ENCODE measurements at regions not wholly inside any gene's neighbourhood (a gene's known extent, or its start where the extent isn't known, plus 50 kb on each side); places are given as distances from the start of the nearest gene placed in this dataset.

GRCh38 chr18:30545393-30545792 is 497.1 kb downstream of the DSC3 start:
- Histone ChIP-seq H3K4me3 (no peak overlapping the region), H3K4me2 (no peak overlapping the region), H4K20me1 (ENCODE audit: low read depth) (no peaks in the 10 kb centered on the region), H3K79me2 (ENCODE audit: low read depth) (no peaks in the 10 kb centered on the region), H3K27ac (no peak overlapping the region), H3K9me3 (ENCODE audit: low read depth) (no peaks in the 10 kb centered on the region), H3K4me1 (no peaks in the 10 kb centered on the region), H2AFZ (replicated peaks) (no peak overlapping the region), H3K9ac (no peak overlapping the region), H3F3A (ENCODE audit: low read depth) (no peaks in the 10 kb centered on the region), H3K27me3 (no peaks in the 10 kb centered on the region), H3K36me3 (no peaks in the 10 kb centered on the region)
- Mint-ChIP-seq H3K36me3 (no peaks in the 10 kb centered on the region), H3K4me3 (no peak overlapping the region), H3K27me3 (ENCODE audit: insufficient read depth, low read depth) (peaks cover 3% of the 10 kb centered on the region), H3K9me3 (no peaks in the 10 kb centered on the region), H3K4me1 (no peaks in the 10 kb centered on the region), H3K27ac (no peak overlapping the region)
- no peak for DNase-seq (ENCODE audit: low spot score)
- TF ChIP-seq CTCF (IDR thresholded peaks at IDR 0.05), result no peak
- no peak for TF ChIP-seq EZH2phosphoT487 (IDR thresholded peaks at IDR 0.05)
- no peak for TF ChIP-seq EZH2 (IDR thresholded peaks at IDR 0.05)

- DNase-seq (ENCODE audit: low spot score), result no peak
- H4K20me1 ChIP-seq (ENCODE audit: low read depth), result no peaks in the 10 kb centered on the region
- H3K27ac Mint-ChIP-seq, result no peak overlapping the region
- H3K4me2 ChIP-seq, result no peak overlapping the region
- no peak overlapping the region for H3K4me3 Mint-ChIP-seq
- H3F3A ChIP-seq (ENCODE audit: low read depth), result no peaks in the 10 kb centered on the region
- no peak for TF ChIP-seq CTCF (IDR thresholded peaks at IDR 0.05)
- no peak for TF ChIP-seq EZH2phosphoT487 (IDR thresholded peaks at IDR 0.05)
- no peak for TF ChIP-seq EZH2 (IDR thresholded peaks at IDR 0.05)
- H3K27me3 ChIP-seq, result no peaks in the 10 kb centered on the region
- no peak overlapping the region for H3K27ac ChIP-seq
- H3K79me2 ChIP-seq (ENCODE audit: low read depth), result no peaks in the 10 kb centered on the region
- no peak overlapping the region for H3K9ac ChIP-seq
- no peak overlapping the region for H2AFZ ChIP-seq (replicated peaks)
- H3K4me1 Mint-ChIP-seq, result no peaks in the 10 kb centered on the region
- H3K4me1 ChIP-seq, result no peaks in the 10 kb centered on the region
- H3K9me3 ChIP-seq (ENCODE audit: low read depth), result no peaks in the 10 kb centered on the region
- no peak overlapping the region for H3K4me3 ChIP-seq
- H3K36me3 ChIP-seq, result no peaks in the 10 kb centered on the region
- peaks cover 3% of the 10 kb centered on the region for H3K27me3 Mint-ChIP-seq (ENCODE audit: insufficient read depth, low read depth)
- H3K9me3 Mint-ChIP-seq, result no peaks in the 10 kb centered on the region
- H3K36me3 Mint-ChIP-seq, result no peaks in the 10 kb centered on the region
Measured at GRCh38 chr18:30544141-30544540, 498.4 kb downstream of the DSC3 start.

- Mint-ChIP-seq H3K27ac (no peak overlapping the region), H3K4me3 (no peak overlapping the region), H3K4me1 (no peaks in the 10 kb centered on the region), H3K9me3 (no peaks in the 10 kb centered on the region), H3K27me3 (ENCODE audit: insufficient read depth, low read depth) (no peaks in the 10 kb centered on the region), H3K36me3 (no peaks in the 10 kb centered on the region)
- Histone ChIP-seq H3K9ac (no peak overlapping the region), H3K4me2 (no peak overlapping the region), H3F3A (ENCODE audit: low read depth) (no peaks in the 10 kb centered on the region), H3K9me3 (ENCODE audit: low read depth) (no peaks in the 10 kb centered on the region), H3K36me3 (no peaks in the 10 kb centered on the region), H3K79me2 (ENCODE audit: low read depth) (no peaks in the 10 kb centered on the region), H2AFZ (replicated peaks) (no peak overlapping the region), H3K4me1 (no peaks in the 10 kb centered on the region), H3K27me3 (no peaks in the 10 kb centered on the region), H4K20me1 (ENCODE audit: low read depth) (no peaks in the 10 kb centered on the region), H3K4me3 (no peak overlapping the region), H3K27ac (no peak overlapping the region)
- TF ChIP-seq EZH2 (IDR thresholded peaks at IDR 0.05), result no peak
- TF ChIP-seq EZH2phosphoT487 (IDR thresholded peaks at IDR 0.05), result no peak
- no peak for TF ChIP-seq CTCF (IDR thresholded peaks at IDR 0.05)
- no peak for DNase-seq (ENCODE audit: low spot score)
Measured at GRCh38 chr18:30533716-30534115, 508.8 kb downstream of the DSC3 start.

GRCh38 chr18:30527917-30528316 is 514.6 kb downstream of the DSC3 start:
- Histone ChIP-seq H3K79me2 (ENCODE audit: low read depth) (no peaks in the 10 kb centered on the region), H3K27ac (no peak overlapping the region), H2AFZ (replicated peaks) (no peak overlapping the region), H3K9me3 (ENCODE audit: low read depth) (no peaks in the 10 kb centered on the region), H3K36me3 (no peaks in the 10 kb centered on the region), H3K4me1 (peaks cover 5% of the 10 kb centered on the region), H3K4me2 (no peak overlapping the region), H3K27me3 (no peaks in the 10 kb centered on the region), H3K9ac (no peak overlapping the region), H3K4me3 (no peak overlapping the region), H3F3A (ENCODE audit: low read depth) (no peaks in the 10 kb centered on the region), H4K20me1 (ENCODE audit: low read depth) (no peaks in the 10 kb centered on the region)
- DNase-seq (ENCODE audit: low spot score), result no peak
- H3K4me3 Mint-ChIP-seq, result no peak overlapping the region
- H3K36me3 Mint-ChIP-seq, result no peaks in the 10 kb centered on the region
- no peaks in the 10 kb centered on the region for H3K27me3 Mint-ChIP-seq (ENCODE audit: insufficient read depth, low read depth)
- no peaks in the 10 kb centered on the region for H3K9me3 Mint-ChIP-seq
- TF ChIP-seq EZH2phosphoT487 (IDR thresholded peaks at IDR 0.05), result no peak
- TF ChIP-seq CTCF (IDR thresholded peaks at IDR 0.05), result no peak
- TF ChIP-seq EZH2 (IDR thresholded peaks at IDR 0.05), result no peak
- H3K4me1 Mint-ChIP-seq, result peaks cover 10% of the 10 kb centered on the region
- no peak overlapping the region for H3K27ac Mint-ChIP-seq
